Dermis microvascular lymphatic vessel endothelial cell (primary cell): ENCODE measurements at regions not wholly inside any gene's neighbourhood (a gene's known extent, or its start where the extent isn't known, plus 50 kb on each side); places are given as distances from the start of the nearest gene placed in this dataset.
A peak's percentile ranks its signal among the peaks of the same experiment; 100 is the strongest.

Experiments used
- DNase-seq, 2 donors: peaks; one replicate each; pipeline versions ENCODE4 v3.0.0 to v3.0.0-alpha.2; 2010; ENCODE audit warnings: low read depth in 2 of 2

DNA sequence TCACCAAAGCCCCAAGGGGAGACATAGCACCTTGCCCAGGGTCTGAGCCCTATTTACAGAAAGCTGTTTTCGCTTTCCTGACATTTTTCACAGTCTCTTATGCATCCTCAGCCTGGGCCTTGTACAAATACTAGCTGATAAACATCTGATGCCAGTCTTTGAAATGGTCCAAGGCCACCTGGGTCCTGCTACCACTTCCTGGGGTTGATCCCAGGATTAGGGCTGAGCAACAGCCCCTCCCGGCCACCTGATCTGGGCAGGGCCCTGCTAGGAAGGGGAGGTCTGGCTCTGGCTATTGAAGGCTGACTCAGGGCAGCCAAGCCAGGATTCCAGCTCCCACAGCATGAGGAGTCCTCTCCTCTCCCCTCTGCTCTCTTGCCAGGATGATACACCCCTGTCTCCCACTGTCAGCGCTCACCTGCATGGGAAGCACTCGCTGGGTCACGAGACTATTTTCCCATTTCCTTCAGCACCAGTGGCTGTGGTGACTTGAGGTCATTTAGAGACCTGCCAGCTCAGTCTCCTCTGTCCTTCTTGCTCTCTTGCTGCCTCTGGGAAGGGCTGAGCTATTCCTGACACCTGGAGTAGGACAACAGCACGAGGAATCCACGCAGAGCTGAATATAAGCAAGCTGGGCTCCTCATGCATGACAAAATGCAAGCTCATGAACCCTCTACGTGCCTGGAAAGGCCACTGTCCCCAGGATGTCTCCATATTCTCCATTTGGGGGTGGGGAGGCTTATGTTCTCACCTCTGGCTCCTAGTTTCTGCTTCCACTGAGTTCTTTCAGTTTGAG is 53.0 kb upstream of the LGALSL start:
- no peak for DNase-seq

DNA sequence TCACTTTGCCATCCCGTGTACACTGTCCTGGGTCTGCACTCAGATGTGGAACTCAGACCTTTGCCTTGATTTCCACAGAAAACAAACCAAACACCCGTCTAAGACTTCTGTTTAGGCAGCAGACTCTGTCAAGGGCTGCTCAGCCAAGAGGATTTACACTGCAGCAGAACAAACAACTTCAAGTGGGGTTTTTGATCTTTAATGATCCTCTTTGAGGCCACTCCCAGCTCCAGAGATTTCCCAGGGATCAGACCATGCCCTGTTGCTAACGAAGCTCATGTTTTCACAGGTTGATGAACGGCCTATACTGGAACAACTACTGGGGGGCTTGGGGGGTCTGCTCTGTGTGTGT is 52.5 kb upstream of the LGALSL start:
- DNase-seq, result no peak

DNA sequence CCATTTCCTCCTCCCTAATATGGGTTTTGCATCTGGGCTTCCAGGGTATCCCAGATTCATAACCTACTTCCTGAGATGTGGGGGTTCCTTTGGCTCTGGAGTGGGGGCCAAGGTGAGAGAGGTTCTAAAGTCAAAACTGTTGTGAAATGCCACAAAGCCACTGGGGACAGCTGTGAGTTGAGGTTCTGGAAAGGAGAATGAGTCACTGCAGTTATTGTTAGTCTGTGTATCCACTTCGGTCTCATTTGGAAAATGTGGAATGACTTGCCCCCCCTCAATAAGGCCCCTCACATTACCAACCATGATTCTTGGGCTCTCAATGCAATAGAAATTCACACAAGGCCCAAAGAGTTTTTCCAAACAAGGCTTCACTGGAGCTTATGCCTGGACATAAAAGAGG is 51.1 kb upstream of the LGALSL start:
- DNase-seq, result peak; percentile 18 to 65

DNA sequence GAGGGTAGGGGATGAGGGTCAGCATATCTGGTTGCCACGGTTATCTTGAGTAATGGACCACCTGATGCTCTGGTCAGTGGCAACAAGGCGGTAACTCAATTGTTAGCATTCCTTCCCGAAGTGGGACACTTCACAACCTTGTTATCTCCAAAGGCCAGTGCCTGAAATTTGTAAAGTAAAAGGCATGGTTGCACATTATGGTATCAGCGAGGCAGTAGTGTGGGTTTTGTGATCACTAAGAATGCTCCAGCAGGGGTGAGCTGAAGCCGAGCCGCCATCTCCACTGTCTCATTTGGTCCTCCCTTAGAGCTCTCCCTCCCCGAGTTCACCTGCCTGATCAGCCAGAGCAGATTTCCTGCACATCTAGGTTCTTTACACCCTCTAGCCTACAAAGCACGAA is 50.5 kb upstream of the LGALSL start:
- no peak for DNase-seq

DNA sequence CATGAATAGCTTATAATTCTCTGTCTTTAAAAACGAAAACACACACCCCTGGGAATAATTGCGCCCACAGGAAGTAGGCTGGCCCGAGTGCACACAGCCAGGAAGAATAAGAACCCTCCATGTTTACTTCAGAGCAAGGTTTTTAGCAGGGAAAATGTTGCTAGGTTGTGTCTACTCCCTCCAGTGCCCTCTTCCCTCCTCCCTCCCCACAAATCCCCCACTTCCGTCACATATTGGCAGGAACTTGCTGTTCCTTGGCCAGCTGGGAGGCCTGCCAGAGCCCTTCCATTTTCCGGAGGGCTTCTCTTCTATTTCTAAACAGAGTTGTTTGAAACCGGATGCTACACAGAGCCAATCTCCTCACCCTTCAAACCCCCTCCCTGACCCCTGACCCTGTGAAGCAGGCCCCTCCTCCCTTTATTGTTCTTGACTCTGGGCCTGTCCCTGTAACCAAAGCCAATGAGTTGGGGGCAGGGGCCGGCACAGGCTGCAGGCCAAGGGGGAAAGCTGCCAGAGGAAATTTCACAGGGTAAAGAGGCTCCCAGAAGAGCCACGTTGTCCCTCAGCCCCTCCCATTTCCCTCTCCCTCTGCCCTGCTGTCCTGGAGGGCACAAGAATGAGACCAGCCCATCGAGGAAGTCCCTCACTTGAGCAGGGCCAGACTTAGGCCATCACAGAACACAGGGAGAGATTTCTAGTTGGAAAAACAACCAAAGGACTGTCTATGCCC is 49.8 kb upstream of the LGALSL start:
- peak; percentile 97 to 98 for DNase-seq
